ENCODE measurements at regions not wholly inside any gene's neighbourhood (a gene's known extent, or its start where the extent isn't known, plus 50 kb on each side); places are given as distances from the start of the nearest gene placed in this dataset.
"Not testable (repeated sequence)": the region's sequence is repeated elsewhere in the genome, so short reads cannot be mapped to it uniquely, and the experiment has no call there.

- no peak for DNase-seq (ENCODE audit: low read depth)
Observed at GRCh38 chr4:20046931-20047677, 204.6 kb upstream of the SLIT2 start.

GRCh38 chr4:20046179-20046578, 205.5 kb upstream of the SLIT2 start:
- DNase-seq (ENCODE audit: low read depth) = no peak

GRCh38 chr4:20044966-20045365, 206.7 kb upstream of the SLIT2 start:
- DNase-seq (ENCODE audit: low read depth) = no peak

- peak; percentile 67 for DNase-seq (ENCODE audit: low read depth)
Observed at GRCh38 chr4:20044502-20044911, 207.2 kb upstream of the SLIT2 start.

GRCh38 chr4:20043991-20044390, 207.7 kb upstream of the SLIT2 start:
- no peak for DNase-seq (ENCODE audit: low read depth)

- no peak for DNase-seq (ENCODE audit: low read depth)
Observed at GRCh38 chr4:20042769-20043168, 208.9 kb upstream of the SLIT2 start.

- no peak for DNase-seq (ENCODE audit: low read depth)
Observed at GRCh38 chr4:20041839-20042407, 209.8 kb upstream of the SLIT2 start.

- DNase-seq (ENCODE audit: low read depth) = no peak
Observed at GRCh38 chr4:20037745-20038144, 214.0 kb upstream of the SLIT2 start.

GRCh38 chr4:20030108-20030507, 221.6 kb upstream of the SLIT2 start:
- DNase-seq (ENCODE audit: low read depth) = no peak

- no peak for DNase-seq (ENCODE audit: low read depth)
Observed at GRCh38 chr4:20028645-20029044, 223.1 kb upstream of the SLIT2 start.

GRCh38 chr4:20026456-20026855, 225.2 kb upstream of the SLIT2 start:
- peak; percentile 51 for DNase-seq (ENCODE audit: low read depth)

- no peak for DNase-seq (ENCODE audit: low read depth)
Observed at GRCh38 chr4:20022471-20022870, 229.2 kb upstream of the SLIT2 start.

- no peak for DNase-seq (ENCODE audit: low read depth)
Observed at GRCh38 chr4:20020056-20020455, 231.6 kb upstream of the SLIT2 start.

GRCh38 chr4:20019310-20020015, 232.2 kb upstream of the SLIT2 start:
- no peak for DNase-seq (ENCODE audit: low read depth)

- no peak for DNase-seq (ENCODE audit: low read depth)
Observed at GRCh38 chr4:20017777-20018115, 234.0 kb upstream of the SLIT2 start.

GRCh38 chr4:20017070-20017776, 234.5 kb upstream of the SLIT2 start:
- DNase-seq (ENCODE audit: low read depth) = peak; percentile 88

GRCh38 chr4:20015636-20016224, 236.0 kb upstream of the SLIT2 start:
- DNase-seq (ENCODE audit: low read depth) = no peak

- DNase-seq (ENCODE audit: low read depth) = not testable (repeated sequence)
Observed at GRCh38 chr4:20003836-20004558, 247.7 kb upstream of the SLIT2 start.

GRCh38 chr4:19999775-20000414, 251.8 kb upstream of the SLIT2 start:
- no peak for DNase-seq (ENCODE audit: low read depth)

GRCh38 chr4:19999276-19999675, 252.4 kb upstream of the SLIT2 start:
- DNase-seq (ENCODE audit: low read depth) = no peak

- no peak for DNase-seq (ENCODE audit: low read depth)
Observed at GRCh38 chr4:19993242-19993641, 258.5 kb upstream of the SLIT2 start.

All from GM04503 (cell line).